Body of pancreas (tissue), 4 donors: ENCODE measurements at regions not wholly inside any gene's neighbourhood (a gene's known extent, or its start where the extent isn't known, plus 50 kb on each side); places are given as distances from the start of the nearest gene placed in this dataset.

Experiments
- ATAC-seq: fragments of 150-250 bp; one replicate; pipeline ENCODE4 v1.9.1; 2016
- DNase-seq, 4 donors: peaks; one replicate each; pipeline ENCODE4 v3.0.0-alpha.2; 2019
- H3K27ac ChIP-seq, 4 donors: fragments of 200-600 bp; sonication (generic); 1 replicate in 3 of 4; 2 replicates in 1 of 4; pipeline versions ENCODE4 v1.5.1 to v1.6.1; 2016 to 2019; ENCODE audit warnings: mild to moderate bottlenecking in 1 of 4, mixed read lengths in 1 of 4, moderate library complexity in 1 of 4
- H3K27me3 ChIP-seq, 2 donors: fragments of 200-600 bp; sonication (generic); one replicate each; pipeline ENCODE4 v1.6.0; 2016; ENCODE audit warnings: mild to moderate bottlenecking in 1 of 2
- H3K36me3 ChIP-seq, 2 donors: fragments of 200-600 bp; sonication (generic); replicated peaks in 1 of 2; 2 replicates each; pipeline ENCODE4 v1.5.1; 2016; ENCODE audit warnings: low read depth in 2 of 2; ENCODE audit not compliant: insufficient read depth in 1 of 2
- H3K4me1 ChIP-seq: fragments of 200-600 bp; sonication (generic); one replicate; pipeline ENCODE4 v1.6.0; 2016
- H3K4me3 ChIP-seq, 2 donors: fragments of 200-600 bp; sonication (generic); 1 replicate in 1 of 2; 2 replicates in 1 of 2; pipeline ENCODE4 v1.5.1; 2016 to 2019
- H3K9me3 ChIP-seq, 3 donors: fragments of 200-600 bp; sonication (generic); 1 replicate in 2 of 3; 2 replicates in 1 of 3; pipeline ENCODE4 v1.5.1; 2016
- CTCF ChIP-seq, 7 experiments: fragments of 450-650 bp in 4 of 7; fragments of 200-600 bp in 3 of 7; sonication (generic) in 3 of 7; IDR thresholded peaks; one replicate each; pipeline ENCODE4 v1.5.1; 2016 to 2019; ENCODE audit warnings: antibody characterized with exemption in 7 of 7
- POLR2A ChIP-seq, 3 donors: fragments of 450-650 bp; IDR thresholded peaks; one replicate each; pipeline ENCODE4 v1.6.1; 2016; ENCODE audit warnings: antibody characterized with exemption in 3 of 3, mild to moderate bottlenecking in 2 of 3
- WGBS, 2 donors: methylation state at CpG; one replicate each; pipeline ENCODE4 v1.1.5; 2017; 5-methylcytosine and 5-hydroxymethylcytosine counted together
- intact Hi-C: fragments of 100-400 bp; cut with DNase I; formaldehyde crosslinking; loops from one replicate; pipeline ENCODE4 v1.15.1; 2023

- WGBS, 2 donors, result 57 to 72% methylated on average over 3 of the region's 3 CpGs
- TF ChIP-seq POLR2A (IDR thresholded peaks at IDR 0.05), result no peak
- no peak for TF ChIP-seq CTCF (IDR thresholded peaks at IDR 0.05)
- ATAC-seq (no peak), DNase-seq (no peak)
- no peaks in the 10 kb centered on the region for H3K27me3 ChIP-seq
- H3K36me3 ChIP-seq, result no peaks in the 10 kb centered on the region
- intact Hi-C loops, result no loop called here
- no peak overlapping the region for H3K4me3 ChIP-seq
- H3K4me1 ChIP-seq, result no peaks in the 10 kb centered on the region
- no peak overlapping the region for H3K27ac ChIP-seq
- H3K9me3 ChIP-seq, result no peaks in the 10 kb centered on the region
These were observed 849.7 kb upstream of the NRXN1 start for GRCh38 chr2:51881673-51882072.

GRCh38 chr2:51880153-51880552 lies 848.2 kb upstream of the NRXN1 start:
- intact Hi-C loops, result no loop called here
- H3K4me1 ChIP-seq, result no peaks in the 10 kb centered on the region
- DNase-seq, result no peak
- H3K4me3 ChIP-seq, result no peak overlapping the region
- H3K27ac ChIP-seq, result no peak overlapping the region
- no peaks in the 10 kb centered on the region for H3K27me3 ChIP-seq
- ATAC-seq, result no peak
- H3K36me3 ChIP-seq, result no peaks in the 10 kb centered on the region
- no peak for TF ChIP-seq CTCF (IDR thresholded peaks at IDR 0.05)
- TF ChIP-seq POLR2A (IDR thresholded peaks at IDR 0.05), result no peak
- WGBS, 2 donors, result 52 to 80% methylated on average over 1 of the region's 1 CpG
- H3K9me3 ChIP-seq, result peaks cover 0 to 8% (median 0%) of the 10 kb centered on the region in 3 donors

- Histone ChIP-seq H3K27me3 (no peaks in the 10 kb centered on the region), H3K36me3 (no peaks in the 10 kb centered on the region), H3K27ac (no peak overlapping the region), H3K4me3 (no peak overlapping the region), H3K4me1 (no peaks in the 10 kb centered on the region), H3K9me3 (no peaks in the 10 kb centered on the region)
- ATAC-seq, result no peak
- no peak for DNase-seq
- intact Hi-C loops, result no loop called here
- 61 to 83% methylated on average over 2 of the region's 2 CpGs for WGBS, 2 donors
- no peak for TF ChIP-seq CTCF (IDR thresholded peaks at IDR 0.05)
- no peak for TF ChIP-seq POLR2A (IDR thresholded peaks at IDR 0.05)
These were observed 834.4 kb upstream of the NRXN1 start for GRCh38 chr2:51866361-51866760.

- WGBS, 2 donors, result 53 to 64% methylated on average over 1 of the region's 1 CpG
- H3K4me1 ChIP-seq, result no peaks in the 10 kb centered on the region
- no peak overlapping the region for H3K27ac ChIP-seq
- no peaks in the 10 kb centered on the region for H3K36me3 ChIP-seq
- no peak for ATAC-seq
- H3K9me3 ChIP-seq, result no peaks in the 10 kb centered on the region
- H3K27me3 ChIP-seq, result no peaks in the 10 kb centered on the region
- no peak for DNase-seq
- no peak overlapping the region for H3K4me3 ChIP-seq
- TF ChIP-seq POLR2A (IDR thresholded peaks at IDR 0.05), result no peak
- TF ChIP-seq CTCF (IDR thresholded peaks at IDR 0.05), result no peak
- intact Hi-C loops, result no loop called here
These were observed 827.3 kb upstream of the NRXN1 start for GRCh38 chr2:51859260-51859659.

- DNase-seq, result no peak
These were observed 823.8 kb upstream of the NRXN1 start for GRCh38 chr2:51855683-51856082.

More at GRCh38 chr2:51855683-51856082, 823.8 kb upstream of the NRXN1 start:
- TF ChIP-seq POLR2A (IDR thresholded peaks at IDR 0.05) (no peak), CTCF (IDR thresholded peaks at IDR 0.05) (no peak)
- no peak overlapping the region for H3K27ac ChIP-seq
- H3K4me3 ChIP-seq, result no peak overlapping the region
- no peaks in the 10 kb centered on the region for H3K9me3 ChIP-seq
- H3K36me3 ChIP-seq, result no peaks in the 10 kb centered on the region
- intact Hi-C loops, result no loop called here
- no peaks in the 10 kb centered on the region for H3K4me1 ChIP-seq
- H3K27me3 ChIP-seq, result no peaks in the 10 kb centered on the region
- 48 to 65% methylated on average over 1 of the region's 1 CpG for WGBS, 2 donors
- no peak for ATAC-seq
